HepG2 (cell line): ENCODE measurements at regions not wholly inside any gene's neighbourhood (a gene's known extent, or its start where the extent isn't known, plus 50 kb on each side); places are given as distances from the start of the nearest gene placed in this dataset.
"Not testable (repeated sequence)": the region's sequence is repeated elsewhere in the genome, so short reads cannot be mapped to it uniquely, and the experiment has no call there.

ENCODE experiments used
- ATAC-seq: fragments of 200-7000 bp; cut with Tn5 transposase; 3 replicates; pipeline ENCODE4 v1.9.1; 2020; ENCODE audit warnings: mild to moderate bottlenecking, moderate library complexity
- BruUV-seq: library from RNA; stranded (reverse); fragments of 400-500 nt; replicated peaks from 2 replicates; lab custom pipeline; 2021; lab: Mats Ljungman, UMichigan
- CTCF ChIA-PET: fragments of 300-600 bp; formaldehyde crosslinking; extraction: SDS; loops from one replicate; lab custom pipeline; 2021; ENCODE audit warnings: low total read pairs, inconsistent platforms, low intra/inter-chr PET ratio; lab: Yijun Ruan, JAX
- POLR2A ChIA-PET: fragments of 350-600 bp; sonication (Branson Sonifier 250); formaldehyde crosslinking; loops from one replicate; lab custom pipeline; 2020; ENCODE audit warnings: antibody characterized with exemption, inconsistent platforms; lab: Yijun Ruan, JAX
- DNase-seq: peaks from one replicate; pipeline ENCODE4 v3.0.0-alpha.2; 2015; ENCODE audit warnings: low spot score
- FAIRE-seq: peaks from 3 replicates; lab custom pipeline; 2011; peaks lifted over from hg19 to GRCh38; lab: Jason Lieb, UNC
- H2AFZ ChIP-seq: one replicate; pipeline ENCODE4 v1.6.1; 2011; ENCODE audit warnings: low read length, inconsistent platforms
- H3K27ac ChIP-seq: fragments of 300-600 bp; 3 replicates; pipeline ENCODE4 v1.8.0; 2011; ENCODE audit warnings: mixed run types, mild to moderate bottlenecking, mixed read lengths, low read length, inconsistent platforms; ENCODE audit not compliant: insufficient read depth; ENCODE audit errors: extremely low read length
- H3K27me3 ChIP-seq, 2 experiments: fragments of 200-600 bp in 1 of 2; 2 replicates in 1 of 2; 3 replicates in 1 of 2; pipeline versions ENCODE4 v1.6.0 to v1.8.0; 2011; ENCODE audit warnings: low read length in 2 of 2, mild to moderate bottlenecking in 2 of 2, moderate library complexity in 2 of 2, inconsistent platforms in 1 of 2; ENCODE audit not compliant: insufficient read depth in 2 of 2, control insufficient read depth in 1 of 2
- H3K36me3 ChIP-seq, 2 experiments: fragments of 200-600 bp in 1 of 2; replicated peaks in 1 of 2; 2 replicates in 1 of 2; 3 replicates in 1 of 2; pipeline versions ENCODE4 v1.5.1 to v1.8.0; 2011; ENCODE audit warnings: low read length in 2 of 2, inconsistent platforms in 1 of 2; ENCODE audit not compliant: insufficient read depth in 2 of 2, control insufficient read depth in 1 of 2
- H3K4me1 ChIP-seq: 2 replicates; pipeline ENCODE4 v1.5.1; 2012; ENCODE audit warnings: low read length, inconsistent platforms; ENCODE audit not compliant: insufficient read depth
- H3K4me2 ChIP-seq: 2 replicates; pipeline ENCODE4 v1.6.0; 2011; ENCODE audit warnings: low read depth, low read length, inconsistent platforms
- H3K4me3 ChIP-seq, 3 experiments: fragments of 200-600 bp in 1 of 3; sonication (generic), shearing (Covaris generic) in 1 of 3; replicated peaks in 1 of 3; 2 replicates each; pipeline ENCODE4 v1.5.1; 2011 to 2016; ENCODE audit warnings: low read length in 3 of 3, inconsistent platforms in 2 of 3, low read depth in 2 of 3, mild to moderate bottlenecking in 2 of 3, control low read depth in 1 of 3, mixed read lengths in 1 of 3; ENCODE audit not compliant: insufficient read depth in 1 of 3
- H3K79me2 ChIP-seq: one replicate; pipeline ENCODE4 v1.6.1; 2011; ENCODE audit warnings: low read length, inconsistent platforms; ENCODE audit not compliant: insufficient read depth
- H3K9ac ChIP-seq: 2 replicates; pipeline ENCODE4 v1.6.0; 2011; ENCODE audit warnings: mild to moderate bottlenecking, low read depth, low read length, inconsistent platforms; ENCODE audit not compliant: insufficient read depth
- H3K9me3 ChIP-seq: 2 replicates; pipeline ENCODE4 v1.5.1; 2012; ENCODE audit warnings: mild to moderate bottlenecking, low read length
- H4K20me1 ChIP-seq: 2 replicates; pipeline ENCODE4 v1.6.0; 2011; ENCODE audit warnings: inconsistent platforms, mild to moderate bottlenecking, low read length, moderate library complexity; ENCODE audit not compliant: insufficient read depth
- CTCF ChIP-seq: sonication (generic); formaldehyde crosslinking; IDR thresholded peaks from 2 replicates; pipeline ENCODE4 v1.5.0; 2020; ENCODE audit warnings: mild to moderate bottlenecking, missing genetic modification reagents, moderate library complexity
- WGBS: methylation state at CpG from one replicate; pipeline ENCODE4 v1.1.6; 2017; ENCODE audit warnings: low lambda C conversion rate; 5-methylcytosine and 5-hydroxymethylcytosine counted together
- in situ Hi-C: cut with HindIII; loops from 2 replicates; pipeline ENCODE4 v1.10.0; 2017; ENCODE audit warnings: low pct_unique_long_range_greater_than_20kb; ENCODE audit not compliant: extremely low pct_ligation_motif_present
- intact Hi-C: fragments of 100-400 bp; cut with micrococcal nuclease; formaldehyde crosslinking; loops from one replicate; pipeline ENCODE4 v1.10.0; 2022; ENCODE audit not compliant: unreplicated experiment

DNA sequence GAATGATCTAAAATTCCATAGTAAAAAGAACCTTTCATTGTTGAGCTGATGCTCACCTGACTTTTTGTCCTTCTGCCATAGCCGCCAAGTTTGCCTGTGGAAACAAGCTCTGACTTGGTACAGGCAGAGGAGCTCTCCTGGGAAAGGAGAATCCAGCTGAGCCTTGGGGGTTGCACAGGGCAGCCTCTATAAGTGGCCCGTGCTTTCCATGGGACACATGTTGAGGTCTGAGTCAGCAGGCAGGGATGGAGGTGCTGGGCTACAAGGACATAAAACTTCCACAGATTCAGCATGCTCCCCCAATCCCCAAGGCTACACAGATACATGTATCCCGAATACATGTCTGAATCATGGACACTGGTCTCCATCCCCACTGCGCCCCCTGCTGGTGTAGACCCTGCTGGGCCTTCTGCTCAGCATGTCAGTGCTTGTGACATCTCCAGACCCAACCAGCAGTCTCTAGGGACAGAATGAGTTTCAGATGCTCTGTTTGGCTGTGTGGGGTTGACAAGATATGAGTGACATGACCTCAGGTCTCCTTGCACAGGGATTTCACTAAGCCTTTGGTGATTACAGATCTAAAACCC is 551.7 kb downstream of the RPIA start:
- TF ChIP-seq CTCF (CRISPR knock-in tag) = peak; percentile 53
- FAIRE-seq, in situ Hi-C loops, H3K4me2 ChIP-seq, DNase-seq, H3K79me2 ChIP-seq, CTCF ChIA-PET, H3K4me1 ChIP-seq, H3K27me3 ChIP-seq, H4K20me1 ChIP-seq, H3K9ac ChIP-seq, H3K27ac ChIP-seq, H2AFZ ChIP-seq, H3K9me3 ChIP-seq, BruUV-seq, H3K36me3 ChIP-seq, intact Hi-C loops, POLR2A ChIA-PET, H3K4me3 ChIP-seq: not testable (repeated sequence)
- 3% methylated on average over 4 of the region's 4 CpGs for WGBS
- ATAC-seq = peak; percentile 97

DNA sequence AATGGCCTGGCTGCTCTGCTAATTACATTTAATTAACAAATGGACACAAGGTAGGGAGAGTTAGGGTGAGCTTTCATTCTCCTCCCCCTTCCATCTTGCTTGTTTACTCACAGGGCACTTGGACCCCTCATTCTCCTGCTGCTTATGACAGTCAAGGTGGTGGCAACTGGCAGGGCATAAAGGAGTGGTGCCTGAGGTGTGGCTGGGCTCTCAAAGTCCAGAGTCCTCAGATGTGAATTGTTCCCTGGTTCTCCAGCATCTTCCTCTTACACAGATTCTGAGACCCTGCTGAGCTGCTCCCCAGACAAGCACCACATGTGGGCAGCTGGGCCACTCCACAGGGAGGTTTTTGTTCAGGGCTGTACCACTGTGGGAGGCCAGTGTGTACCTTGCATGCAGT is 552.9 kb downstream of the RPIA start:
- H2AFZ ChIP-seq, H3K4me2 ChIP-seq, H3K4me1 ChIP-seq, H3K27ac ChIP-seq, H3K27me3 ChIP-seq, H3K79me2 ChIP-seq, POLR2A ChIA-PET, ATAC-seq, DNase-seq, H3K4me3 ChIP-seq, BruUV-seq, H4K20me1 ChIP-seq, in situ Hi-C loops, CTCF ChIA-PET, H3K36me3 ChIP-seq, FAIRE-seq, intact Hi-C loops, H3K9me3 ChIP-seq, H3K9ac ChIP-seq: not testable (repeated sequence)

GRCh38 chr2:89245478-89245877 is 554.0 kb downstream of the RPIA start:
- H3K4me3 ChIP-seq, H4K20me1 ChIP-seq, BruUV-seq, H3K79me2 ChIP-seq, H3K36me3 ChIP-seq, ATAC-seq, intact Hi-C loops, H3K9me3 ChIP-seq, DNase-seq, CTCF ChIA-PET, H2AFZ ChIP-seq, POLR2A ChIA-PET, H3K4me1 ChIP-seq, H3K27ac ChIP-seq, in situ Hi-C loops, H3K4me2 ChIP-seq, H3K27me3 ChIP-seq, FAIRE-seq, H3K9ac ChIP-seq: not testable (repeated sequence)
- WGBS = 3% methylated on average over 1 of the region's 1 CpG

- 14% methylated on average over 3 of the region's 4 CpGs for WGBS
- H3K79me2 ChIP-seq, H3K4me3 ChIP-seq, H3K27me3 ChIP-seq, in situ Hi-C loops, H4K20me1 ChIP-seq, BruUV-seq, H3K9me3 ChIP-seq, POLR2A ChIA-PET, H3K27ac ChIP-seq, DNase-seq, intact Hi-C loops, H3K4me1 ChIP-seq, CTCF ChIA-PET, H3K36me3 ChIP-seq, FAIRE-seq, H3K9ac ChIP-seq, H3K4me2 ChIP-seq, ATAC-seq, H2AFZ ChIP-seq: not testable (repeated sequence)
Observed at GRCh38 chr2:89246027-89246426, 554.6 kb downstream of the RPIA start.
